HG03097 (cell line): ENCODE measurements at regions not wholly inside any gene's neighbourhood (a gene's known extent, or its start where the extent isn't known, plus 50 kb on each side); places are given as distances from the start of the nearest gene placed in this dataset.
"Not testable (repeated sequence)": the region's sequence is repeated elsewhere in the genome, so short reads cannot be mapped to it uniquely, and the experiment has no call there.

Experiments
- ATAC-seq: cut with Tn5 transposase; IDR thresholded peaks from one replicate; pipeline ENCODE4 v1.9.1; 2021; ENCODE audit not compliant: unreplicated experiment, low FRiP score

GRCh38 chr4:30989508-30989907 lies 269.3 kb downstream of the PCDH7 start:
- ATAC-seq: no peak

GRCh38 chr4:30996841-30997240 lies 276.7 kb downstream of the PCDH7 start:
- ATAC-seq: no peak

- no peak for ATAC-seq
Observed at GRCh38 chr4:31005037-31005436, 284.9 kb downstream of the PCDH7 start.

- no peak for ATAC-seq
Observed at GRCh38 chr4:31007858-31008257, 287.7 kb downstream of the PCDH7 start.

GRCh38 chr4:31009926-31010325 lies 289.8 kb downstream of the PCDH7 start:
- ATAC-seq: no peak

GRCh38 chr4:31015123-31015522 lies 295.0 kb downstream of the PCDH7 start:
- no peak for ATAC-seq

- no peak for ATAC-seq
Observed at GRCh38 chr4:31016322-31017061, 296.3 kb downstream of the PCDH7 start.

GRCh38 chr4:31020363-31020762 lies 300.2 kb downstream of the PCDH7 start:
- no peak for ATAC-seq

GRCh38 chr4:31021008-31021407 lies 300.8 kb downstream of the PCDH7 start:
- ATAC-seq: no peak

GRCh38 chr4:31022702-31023101 lies 302.5 kb downstream of the PCDH7 start:
- no peak for ATAC-seq

- no peak for ATAC-seq
Observed at GRCh38 chr4:31023109-31023508, 302.9 kb downstream of the PCDH7 start.

- no peak for ATAC-seq
Observed at GRCh38 chr4:31023742-31024141, 303.6 kb downstream of the PCDH7 start.

- not testable (repeated sequence) for ATAC-seq
Observed at GRCh38 chr4:31024781-31025180, 304.6 kb downstream of the PCDH7 start.

GRCh38 chr4:31026256-31026655 lies 306.1 kb downstream of the PCDH7 start:
- ATAC-seq: no peak

GRCh38 chr4:31034550-31034949 lies 314.4 kb downstream of the PCDH7 start:
- ATAC-seq: no peak

- ATAC-seq: no peak
Observed at GRCh38 chr4:31035761-31036160, 315.6 kb downstream of the PCDH7 start.

GRCh38 chr4:31037703-31038102 lies 317.5 kb downstream of the PCDH7 start:
- ATAC-seq: no peak

- ATAC-seq: no peak
Observed at GRCh38 chr4:31039382-31039781, 319.2 kb downstream of the PCDH7 start.

GRCh38 chr4:31040106-31040505 lies 319.9 kb downstream of the PCDH7 start:
- ATAC-seq: no peak

- no peak for ATAC-seq
Observed at GRCh38 chr4:31041385-31041784, 321.2 kb downstream of the PCDH7 start.

GRCh38 chr4:31041853-31042252 lies 321.7 kb downstream of the PCDH7 start:
- ATAC-seq: no peak

- ATAC-seq: no peak
Observed at GRCh38 chr4:31043382-31044062, 323.4 kb downstream of the PCDH7 start.
